ENCODE measurements at regions not wholly inside any gene's neighbourhood (a gene's known extent, or its start where the extent isn't known, plus 50 kb on each side); places are given as distances from the start of the nearest gene placed in this dataset.
A peak's percentile ranks its signal among the peaks of the same experiment; 100 is the strongest.

DNA sequence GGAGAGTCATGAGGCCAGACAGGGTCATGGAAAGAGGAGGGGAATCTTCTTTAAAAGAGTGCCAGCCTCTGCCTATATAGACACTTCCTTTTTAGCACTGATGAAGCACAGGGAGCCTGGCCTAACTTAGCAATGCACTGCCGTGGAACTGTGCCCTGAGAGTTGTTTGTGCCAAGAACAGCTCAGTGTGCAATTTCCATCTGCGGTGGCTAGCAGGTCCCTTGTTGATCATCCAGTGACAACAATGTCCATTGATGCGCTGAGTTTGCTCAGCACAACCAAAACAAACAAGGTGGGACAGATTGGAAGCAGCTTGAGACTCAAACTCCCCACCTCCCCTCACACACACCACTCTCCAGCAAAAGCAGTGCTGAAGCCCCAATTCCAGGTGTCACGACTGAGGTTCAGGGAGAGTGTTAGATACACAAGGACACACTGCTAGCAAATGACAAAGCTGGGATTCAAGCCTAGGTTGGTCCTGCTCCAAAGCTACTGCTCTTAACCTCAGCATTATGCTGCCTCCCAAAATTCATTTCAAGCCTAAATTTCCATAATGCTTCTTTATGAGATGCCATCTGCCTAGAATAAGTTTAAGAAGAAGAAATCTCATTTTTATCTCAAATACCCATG, 316.6 kb upstream of the UBE2E2 start:
- TF ChIP-seq CTCF (IDR thresholded peaks at IDR 0.05; ENCODE audit: unreplicated experiment) = no peak
- Mint-ChIP-seq H3K36me3 (ENCODE audit: low read depth, unreplicated experiment) (no peaks in the 10 kb centered on the region), H3K27me3 (ENCODE audit: unreplicated experiment) (no peaks in the 10 kb centered on the region), H3K9me3 (ENCODE audit: unreplicated experiment) (no peaks in the 10 kb centered on the region), H3K27ac (ENCODE audit: unreplicated experiment) (no peak overlapping the region), H3K4me1 (ENCODE audit: unreplicated experiment) (no peaks in the 10 kb centered on the region), H3K4me3 (ENCODE audit: unreplicated experiment) (no peak overlapping the region)
- DNase-seq (ENCODE audit: low spot score) = no peak

DNA sequence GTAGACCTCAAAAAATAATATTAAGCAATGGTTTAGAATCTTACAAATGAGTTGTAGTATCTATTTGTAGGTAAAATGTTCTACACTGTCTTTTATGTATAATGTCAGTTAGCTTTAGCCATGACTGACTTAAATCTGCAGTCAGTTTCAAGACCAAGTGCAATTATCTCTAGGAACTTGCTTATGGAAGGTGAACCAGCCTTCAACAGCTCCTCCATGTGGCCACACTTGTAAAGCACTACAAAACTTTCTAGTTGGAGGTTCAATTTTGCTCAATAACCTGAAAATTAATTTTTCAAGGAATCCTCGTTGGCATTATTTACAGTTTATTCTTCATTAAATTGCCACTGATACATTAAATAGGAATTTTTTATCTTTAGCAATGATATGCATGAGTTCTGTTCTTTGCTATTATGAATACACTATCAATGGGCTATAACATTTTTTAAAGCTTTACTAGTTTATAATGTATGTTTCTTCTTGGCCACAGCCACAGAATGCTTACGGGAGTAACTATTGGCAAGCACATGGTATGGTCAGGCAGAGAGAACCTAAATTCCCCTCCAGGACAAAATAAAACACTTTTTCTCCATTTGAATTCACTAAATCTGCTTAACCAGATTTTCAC, 315.3 kb upstream of the UBE2E2 start:
- Mint-ChIP-seq H3K4me1 (ENCODE audit: unreplicated experiment) (no peaks in the 10 kb centered on the region), H3K4me3 (ENCODE audit: unreplicated experiment) (no peak overlapping the region), H3K27me3 (ENCODE audit: unreplicated experiment) (no peaks in the 10 kb centered on the region), H3K27ac (ENCODE audit: unreplicated experiment) (no peak overlapping the region), H3K36me3 (ENCODE audit: low read depth, unreplicated experiment) (no peaks in the 10 kb centered on the region), H3K9me3 (ENCODE audit: unreplicated experiment) (no peaks in the 10 kb centered on the region)
- DNase-seq (ENCODE audit: low spot score) = peak; percentile 26
- TF ChIP-seq CTCF (IDR thresholded peaks at IDR 0.05; ENCODE audit: unreplicated experiment) = peak; percentile 71

- no peak overlapping the region for H3K27ac Mint-ChIP-seq (ENCODE audit: unreplicated experiment)
- no peak overlapping the region for H3K4me3 Mint-ChIP-seq (ENCODE audit: unreplicated experiment)
- no peaks in the 10 kb centered on the region for H3K9me3 Mint-ChIP-seq (ENCODE audit: unreplicated experiment)
- no peaks in the 10 kb centered on the region for H3K27me3 Mint-ChIP-seq (ENCODE audit: unreplicated experiment)
- TF ChIP-seq CTCF (IDR thresholded peaks at IDR 0.05; ENCODE audit: unreplicated experiment) = no peak
- H3K36me3 Mint-ChIP-seq (ENCODE audit: low read depth, unreplicated experiment) = no peaks in the 10 kb centered on the region
- DNase-seq (ENCODE audit: low spot score) = no peak
- peaks cover 4% of the 10 kb centered on the region for H3K4me1 Mint-ChIP-seq (ENCODE audit: unreplicated experiment)
These were observed 310.0 kb upstream of the UBE2E2 start for GRCh38 chr3:22893101-22893500.

GRCh38 chr3:22893644-22894325, 309.3 kb upstream of the UBE2E2 start:
- Mint-ChIP-seq H3K4me1 (ENCODE audit: unreplicated experiment) (peaks cover 4% of the 10 kb centered on the region), H3K36me3 (ENCODE audit: low read depth, unreplicated experiment) (no peaks in the 10 kb centered on the region), H3K27ac (ENCODE audit: unreplicated experiment) (no peak overlapping the region), H3K27me3 (ENCODE audit: unreplicated experiment) (no peaks in the 10 kb centered on the region), H3K9me3 (ENCODE audit: unreplicated experiment) (no peaks in the 10 kb centered on the region), H3K4me3 (ENCODE audit: unreplicated experiment) (no peak overlapping the region)
- no peak for DNase-seq (ENCODE audit: low spot score)
- no peak for TF ChIP-seq CTCF (IDR thresholded peaks at IDR 0.05; ENCODE audit: unreplicated experiment)

- H3K27ac Mint-ChIP-seq (ENCODE audit: unreplicated experiment) = no peak overlapping the region
- no peaks in the 10 kb centered on the region for H3K36me3 Mint-ChIP-seq (ENCODE audit: low read depth, unreplicated experiment)
- peaks cover 4% of the 10 kb centered on the region for H3K4me1 Mint-ChIP-seq (ENCODE audit: unreplicated experiment)
- no peak for TF ChIP-seq CTCF (IDR thresholded peaks at IDR 0.05; ENCODE audit: unreplicated experiment)
- no peak for DNase-seq (ENCODE audit: low spot score)
- no peak overlapping the region for H3K4me3 Mint-ChIP-seq (ENCODE audit: unreplicated experiment)
- H3K9me3 Mint-ChIP-seq (ENCODE audit: unreplicated experiment) = no peaks in the 10 kb centered on the region
- no peaks in the 10 kb centered on the region for H3K27me3 Mint-ChIP-seq (ENCODE audit: unreplicated experiment)
These were observed 308.3 kb upstream of the UBE2E2 start for GRCh38 chr3:22894865-22895264.

All from endothelial cell (in vitro differentiated cells).